Lung (tissue), 11 donors: ENCODE measurements at regions not wholly inside any gene's neighbourhood (a gene's known extent, or its start where the extent isn't known, plus 50 kb on each side); places are given as distances from the start of the nearest gene placed in this dataset.

Experiments
- ATAC-seq: fragments of 200-7000 bp; cut with Tn5 transposase; one replicate; pipeline ENCODE4 v1.9.1; 2020; ENCODE audit warnings: moderate number of reproducible peaks; ENCODE audit not compliant: insufficient read depth, low FRiP score
- DNase-seq, 3 donors: peaks; one replicate each; pipeline ENCODE4 v3.0.0-alpha.2; 2013 to 2017
- H3K27ac ChIP-seq, 2 donors: one replicate each; pipeline ENCODE4 v1.5.1; 2013; ENCODE audit warnings: mild to moderate bottlenecking in 2 of 2, moderate library complexity in 2 of 2, control low read depth in 1 of 2, inconsistent platforms in 1 of 2, low read depth in 1 of 2, low read length in 1 of 2
- H3K27me3 ChIP-seq, 3 donors: one replicate each; pipeline ENCODE4 v1.5.1; 2013; ENCODE audit warnings: low read length in 2 of 3; ENCODE audit not compliant: control insufficient read depth in 3 of 3, insufficient read depth in 3 of 3
- H3K36me3 ChIP-seq, 4 donors: one replicate each; pipeline ENCODE4 v1.5.1; 2013; ENCODE audit warnings: low read length in 4 of 4, mild to moderate bottlenecking in 1 of 4, moderate library complexity in 1 of 4; ENCODE audit not compliant: control insufficient read depth in 4 of 4, insufficient read depth in 4 of 4
- H3K4me1 ChIP-seq, 5 donors: one replicate each; pipeline ENCODE4 v1.5.1; 2013; ENCODE audit warnings: low read length in 5 of 5, mild to moderate bottlenecking in 2 of 5, moderate library complexity in 1 of 5; ENCODE audit not compliant: control insufficient read depth in 5 of 5, insufficient read depth in 5 of 5
- H3K4me3 ChIP-seq: one replicate; pipeline ENCODE4 v1.5.1; 2013; ENCODE audit warnings: mild to moderate bottlenecking, control low read depth, moderate library complexity
- H3K9ac ChIP-seq, 2 donors: one replicate each; pipeline ENCODE4 v1.5.1; 2013; ENCODE audit warnings: low read length in 2 of 2, control low read depth in 1 of 2; ENCODE audit not compliant: insufficient read depth in 1 of 2
- H3K9me3 ChIP-seq, 4 donors: one replicate each; pipeline ENCODE4 v1.5.1; 2013; ENCODE audit warnings: low read length in 3 of 4, mild to moderate bottlenecking in 1 of 4, moderate library complexity in 1 of 4; ENCODE audit not compliant: control insufficient read depth in 4 of 4, insufficient read depth in 3 of 4
- WGBS, 2 donors: extraction: QIAGEN DNeasy Blood & Tissue Kit; methylation state at CpG; one replicate each; pipeline ENCODE4 v1.1.7; 2013; 5-methylcytosine and 5-hydroxymethylcytosine counted together
- TF ChIP-seq, protein P1 (sequence below): IDR thresholded peaks from 2 replicates; pipeline ENCODE4 v1.5.1; 2012; ENCODE audit warnings: mild to moderate bottlenecking; ENCODE audit errors: control extremely low read depth, extremely low read depth
- donor health status: control.
- donor health status: control.
- donor health status: Bipolar disorder and iron deficiency.
- donor health status: healthy.
- donor health status: DM: yes; HTN: yes; CAD: no.

DNA sequence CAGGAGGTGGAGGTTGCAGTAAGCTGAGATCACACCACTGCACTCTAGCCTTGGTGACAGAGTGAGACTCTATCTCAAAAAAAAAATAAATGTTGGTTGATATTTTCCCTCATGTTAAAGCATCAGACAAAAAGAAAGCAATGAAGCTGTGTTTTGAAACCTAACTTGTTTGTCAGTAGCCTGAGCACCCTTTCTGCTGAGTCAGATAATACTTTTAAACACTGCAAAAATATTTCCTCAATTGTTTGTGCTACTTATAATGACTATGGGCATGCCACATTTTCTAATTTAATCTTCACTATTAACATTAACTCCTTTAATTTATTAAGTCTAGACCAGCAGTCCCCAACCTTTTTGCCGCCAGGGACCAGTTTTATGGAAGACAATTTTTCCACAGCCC is 236.3 kb upstream of the AGAP1 start:
- no peak overlapping the region for H3K9ac ChIP-seq
- DNase-seq, result no peak
- no peak overlapping the region for H3K27ac ChIP-seq
- TF ChIP-seq, protein P1, sequence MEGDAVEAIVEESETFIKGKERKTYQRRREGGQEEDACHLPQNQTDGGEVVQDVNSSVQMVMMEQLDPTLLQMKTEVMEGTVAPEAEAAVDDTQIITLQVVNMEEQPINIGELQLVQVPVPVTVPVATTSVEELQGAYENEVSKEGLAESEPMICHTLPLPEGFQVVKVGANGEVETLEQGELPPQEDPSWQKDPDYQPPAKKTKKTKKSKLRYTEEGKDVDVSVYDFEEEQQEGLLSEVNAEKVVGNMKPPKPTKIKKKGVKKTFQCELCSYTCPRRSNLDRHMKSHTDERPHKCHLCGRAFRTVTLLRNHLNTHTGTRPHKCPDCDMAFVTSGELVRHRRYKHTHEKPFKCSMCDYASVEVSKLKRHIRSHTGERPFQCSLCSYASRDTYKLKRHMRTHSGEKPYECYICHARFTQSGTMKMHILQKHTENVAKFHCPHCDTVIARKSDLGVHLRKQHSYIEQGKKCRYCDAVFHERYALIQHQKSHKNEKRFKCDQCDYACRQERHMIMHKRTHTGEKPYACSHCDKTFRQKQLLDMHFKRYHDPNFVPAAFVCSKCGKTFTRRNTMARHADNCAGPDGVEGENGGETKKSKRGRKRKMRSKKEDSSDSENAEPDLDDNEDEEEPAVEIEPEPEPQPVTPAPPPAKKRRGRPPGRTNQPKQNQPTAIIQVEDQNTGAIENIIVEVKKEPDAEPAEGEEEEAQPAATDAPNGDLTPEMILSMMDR, result no peak
- no peak overlapping the region for H3K4me3 ChIP-seq
- H3K36me3 ChIP-seq, result no peaks in the 10 kb centered on the region
- no peaks in the 10 kb centered on the region for H3K4me1 ChIP-seq
- H3K9me3 ChIP-seq, result no peaks in the 10 kb centered on the region
- 95 to 97% methylated on average over 1 of the region's 1 CpG for WGBS, 2 donors
- H3K27me3 ChIP-seq, result peaks cover 0 to 2% (median 0%) of the 10 kb centered on the region in 3 donors
- no peak for ATAC-seq

DNA sequence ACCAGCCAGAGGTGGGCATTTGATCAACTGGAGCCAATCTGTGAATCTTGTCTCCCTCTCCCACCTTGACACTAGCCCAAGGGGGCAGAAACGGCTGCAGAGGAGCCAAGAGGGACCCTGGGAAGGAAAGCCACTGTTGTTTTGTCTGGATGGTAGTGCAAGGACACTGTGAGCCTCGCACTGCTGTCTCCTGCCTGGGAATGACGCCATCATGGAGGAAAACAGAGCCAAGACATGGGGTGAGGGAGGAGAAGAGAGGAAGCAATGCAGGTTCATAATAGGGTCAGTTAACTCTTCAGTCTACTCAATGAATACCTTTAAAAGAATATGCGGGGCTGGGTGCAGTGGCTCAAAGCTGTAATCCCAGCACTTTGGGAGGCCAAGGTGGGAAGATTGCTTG is 231.1 kb upstream of the AGAP1 start:
- H3K9me3 ChIP-seq, result no peaks in the 10 kb centered on the region
- no peak overlapping the region for H3K9ac ChIP-seq
- H3K27me3 ChIP-seq, result no peaks in the 10 kb centered on the region
- ATAC-seq, result no peak
- no peak overlapping the region for H3K4me3 ChIP-seq
- H3K4me1 ChIP-seq, result peaks cover 0 to 43% (median 9%) of the 10 kb centered on the region in 5 donors
- TF ChIP-seq, protein P1, result no peak
- H3K27ac ChIP-seq, result no peak overlapping the region
- no peaks in the 10 kb centered on the region for H3K36me3 ChIP-seq
- 67 to 85% methylated on average over 4 of the region's 4 CpGs for WGBS, 2 donors
- DNase-seq, result no peak

DNA sequence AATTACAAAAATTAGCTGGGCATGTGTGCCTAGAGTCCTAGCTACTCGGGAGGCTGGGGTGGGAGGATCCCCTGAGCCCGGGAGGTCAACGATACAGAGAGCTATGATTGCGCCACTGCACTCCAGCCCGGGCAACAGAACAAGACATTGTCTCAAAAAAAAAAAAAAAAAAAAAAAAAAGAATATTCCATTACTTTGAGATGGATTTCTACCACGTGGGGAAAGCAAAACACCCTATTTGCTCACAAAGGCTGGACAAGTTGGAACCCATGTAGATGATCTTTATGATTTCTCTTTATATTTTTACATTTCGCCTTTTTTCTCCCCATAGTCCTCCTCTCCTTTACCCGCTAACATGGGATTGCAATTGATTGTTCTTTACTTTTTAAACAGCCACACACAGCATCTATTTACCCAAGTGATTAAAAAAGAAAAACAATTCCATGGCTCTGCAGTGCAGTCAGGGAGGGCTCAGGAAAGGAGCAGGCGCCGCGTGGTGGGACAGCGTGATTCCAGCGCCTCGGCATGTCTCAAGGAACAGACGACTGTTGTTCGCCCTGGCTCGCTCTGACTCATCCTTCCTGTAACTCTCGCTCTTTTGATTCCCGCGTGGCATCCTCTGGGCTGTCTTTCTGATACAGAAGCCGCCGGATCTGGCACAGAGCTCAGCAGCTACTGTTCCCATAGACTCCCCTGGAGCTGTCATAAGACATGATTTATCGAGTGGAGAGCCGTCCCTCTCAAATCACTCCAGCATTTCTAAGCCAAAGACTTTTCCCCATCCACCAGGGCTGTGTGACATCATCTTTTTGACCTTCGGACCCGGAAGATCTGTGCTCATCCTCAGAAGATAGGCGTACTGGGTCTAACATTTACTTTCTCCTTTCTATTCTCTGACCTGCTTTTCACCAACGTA is 230.4 kb upstream of the AGAP1 start:
- H3K27me3 ChIP-seq, result no peaks in the 10 kb centered on the region
- 47 to 67% methylated on average over 28 of the region's 28 CpGs for WGBS, 2 donors
- no peaks in the 10 kb centered on the region for H3K36me3 ChIP-seq
- peak overlapping the region; percentile 10 to 34 for H3K27ac ChIP-seq
- peaks cover 0 to 50% (median 14%) of the 10 kb centered on the region in 5 donors for H3K4me1 ChIP-seq
- H3K4me3 ChIP-seq, result no peak overlapping the region
- no peak overlapping the region for H3K9ac ChIP-seq
- ATAC-seq (peak; percentile 62), DNase-seq (peak; percentile 86 to 92 (median 86))
- TF ChIP-seq, protein P1, result no peak
- H3K9me3 ChIP-seq, result no peaks in the 10 kb centered on the region
